ENCODE measurements at regions not wholly inside any gene's neighbourhood (a gene's known extent, or its start where the extent isn't known, plus 50 kb on each side); places are given as distances from the start of the nearest gene placed in this dataset.
"Not testable (repeated sequence)": the region's sequence is repeated elsewhere in the genome, so short reads cannot be mapped to it uniquely, and the experiment has no call there.

DNA sequence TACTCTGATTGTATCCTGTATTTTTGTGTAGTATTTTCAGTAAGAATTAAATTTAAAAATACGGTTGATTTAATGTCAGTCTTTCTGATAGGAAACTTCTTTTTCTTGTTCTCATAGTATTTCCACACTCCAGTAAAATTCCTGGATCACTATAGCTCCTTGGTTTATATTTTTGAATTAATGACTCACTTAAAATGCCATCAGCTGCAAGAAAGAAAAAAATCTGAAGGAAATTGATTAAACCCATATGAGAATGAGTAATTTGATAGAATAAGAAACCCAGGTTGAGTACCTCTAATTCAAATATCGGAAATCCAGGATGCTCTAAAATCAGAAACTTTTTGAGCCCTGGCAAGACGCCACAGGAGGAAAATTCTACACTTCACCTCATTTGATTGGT lies 186.8 kb upstream of the RND3 start:
- no peak for DNase-seq
- intact Hi-C loops (cut with DNase I), result loop anchor here in 1 of 2 donors (2.0 kb wide), 1 partner anchor 25 kb away; no protein-coding TSS in a partner anchor
- no peak for ATAC-seq

DNA sequence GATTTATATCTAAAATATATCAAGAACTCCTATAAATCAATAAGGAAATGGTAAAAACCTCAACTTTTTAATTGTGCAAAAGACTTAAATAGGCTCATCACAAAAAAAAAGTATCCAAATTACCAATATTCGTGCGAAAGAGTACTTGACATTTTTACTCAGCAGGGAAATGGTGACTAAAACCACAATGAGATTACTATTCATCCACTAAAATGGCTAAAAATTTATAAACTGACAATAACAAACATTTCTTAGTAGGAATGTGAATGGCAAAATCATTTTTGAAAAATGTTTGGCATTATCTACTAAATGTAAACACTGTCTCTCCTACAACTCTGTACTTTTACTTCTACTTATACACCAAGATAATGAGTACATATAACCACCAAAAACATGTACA lies 184.8 kb upstream of the RND3 start:
- DNase-seq (no peak), ATAC-seq (no peak)
- intact Hi-C loops (cut with DNase I), result no loop called here

DNA sequence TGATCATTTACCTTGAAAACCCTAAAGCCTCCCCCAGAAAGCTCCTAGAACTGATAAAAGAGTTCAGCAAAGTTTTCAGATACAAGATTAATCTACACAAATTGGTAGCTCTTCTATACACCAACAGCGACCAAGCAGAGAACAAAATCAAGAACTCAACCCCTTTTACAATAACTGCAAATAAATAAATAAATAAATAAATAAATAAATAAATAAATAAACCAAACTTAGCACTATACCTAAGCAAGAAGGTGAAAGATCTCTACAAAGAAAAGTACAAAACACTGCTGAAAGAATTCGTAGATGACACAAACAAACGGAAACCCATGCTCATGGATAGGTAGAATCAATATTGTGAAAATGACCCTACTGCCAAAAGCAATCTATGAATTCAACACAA lies 182.0 kb upstream of the RND3 start:
- ATAC-seq, result no peak
- intact Hi-C loops (cut with DNase I), result no loop called here

GRCh38 chr2:150667039-150667438 lies 179.6 kb upstream of the RND3 start:
- DNase-seq; intact Hi-C loops (cut with DNase I); ATAC-seq: not testable (repeated sequence)

More for the DNA sequence above, 182.0 kb upstream of the RND3 start:
- no peak for DNase-seq

GRCh38 chr2:150663143-150663542 lies 175.7 kb upstream of the RND3 start:
- DNase-seq (no peak), ATAC-seq (peak in 1 of 2 donors; percentile 35)

GRCh38 chr2:150656002-150656401 lies 168.5 kb upstream of the RND3 start:
- DNase-seq (no peak), ATAC-seq (no peak)
- intact Hi-C loops (cut with DNase I), result no loop called here

More at GRCh38 chr2:150663143-150663542, 175.7 kb upstream of the RND3 start:
- intact Hi-C loops (cut with DNase I), result no loop called here

DNA sequence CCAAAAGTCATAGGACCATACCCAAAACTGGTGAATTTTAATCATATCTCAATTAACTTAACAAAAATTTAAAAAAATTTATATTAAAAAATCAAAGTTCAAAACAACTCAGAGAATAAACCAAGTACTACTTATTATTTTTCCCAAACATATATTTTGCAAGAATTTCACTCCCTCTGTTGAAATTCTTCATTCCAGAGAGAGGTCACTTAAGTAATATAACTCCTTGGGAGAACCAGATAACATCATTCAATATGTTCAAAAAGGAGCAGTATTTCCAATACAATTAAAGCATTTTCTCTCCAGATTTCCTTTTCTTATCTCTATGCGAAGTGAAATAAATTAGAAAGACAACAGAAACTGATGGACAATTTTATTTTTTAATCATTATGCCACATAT lies 165.9 kb upstream of the RND3 start:
- DNase-seq, result no peak
- intact Hi-C loops (cut with DNase I), result no loop called here

DNA sequence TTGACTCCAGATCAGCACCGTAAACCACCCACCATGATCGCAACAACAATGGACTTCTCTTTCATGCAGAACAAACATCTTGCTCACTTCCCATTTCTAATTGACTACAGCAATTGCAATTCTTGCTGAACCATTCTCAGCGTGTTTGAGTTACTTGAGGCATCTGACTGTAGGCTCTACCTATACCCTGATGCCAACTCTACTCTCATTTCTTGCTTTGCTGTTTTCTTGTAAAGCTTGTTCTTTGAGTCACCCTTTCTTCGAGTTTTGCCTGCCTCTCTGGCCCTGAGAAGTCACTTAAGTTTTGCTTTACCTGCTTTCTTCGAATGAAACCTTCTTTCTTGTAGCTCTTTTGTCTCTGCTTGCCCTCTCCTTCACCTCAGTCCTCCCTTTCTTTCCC lies 160.5 kb upstream of the RND3 start:
- DNase-seq (no peak), ATAC-seq (no peak)
- intact Hi-C loops (cut with DNase I), result no loop called here

More for the DNA sequence above, 165.9 kb upstream of the RND3 start:
- no peak for ATAC-seq

DNA sequence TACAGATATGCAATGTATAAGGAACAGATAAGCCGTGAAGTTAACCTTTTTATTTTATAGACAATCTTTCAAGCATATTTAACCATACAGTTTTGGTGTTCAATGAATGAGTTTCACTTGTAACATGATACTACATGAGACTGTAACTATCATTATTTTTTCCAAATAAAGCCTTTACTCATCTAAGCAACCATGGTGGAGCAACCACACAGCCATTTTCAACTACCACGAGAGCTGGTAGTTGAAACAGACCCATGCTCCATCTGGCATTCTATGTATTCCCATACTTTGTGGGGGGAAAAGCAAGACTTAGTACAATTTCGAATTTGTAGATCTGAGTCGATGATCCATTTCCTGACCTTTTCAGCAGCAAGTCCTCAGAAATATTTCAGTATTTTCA lies 159.3 kb upstream of the RND3 start:
- intact Hi-C loops (cut with DNase I), result no loop called here
- DNase-seq, result no peak
- ATAC-seq, result no peak

- ATAC-seq (peak; percentile 44 to 91), DNase-seq (peak; percentile 34)
- intact Hi-C loops (cut with DNase I), result no loop called here
These were observed 157.0 kb upstream of the RND3 start for GRCh38 chr2:150644298-150645067.

DNA sequence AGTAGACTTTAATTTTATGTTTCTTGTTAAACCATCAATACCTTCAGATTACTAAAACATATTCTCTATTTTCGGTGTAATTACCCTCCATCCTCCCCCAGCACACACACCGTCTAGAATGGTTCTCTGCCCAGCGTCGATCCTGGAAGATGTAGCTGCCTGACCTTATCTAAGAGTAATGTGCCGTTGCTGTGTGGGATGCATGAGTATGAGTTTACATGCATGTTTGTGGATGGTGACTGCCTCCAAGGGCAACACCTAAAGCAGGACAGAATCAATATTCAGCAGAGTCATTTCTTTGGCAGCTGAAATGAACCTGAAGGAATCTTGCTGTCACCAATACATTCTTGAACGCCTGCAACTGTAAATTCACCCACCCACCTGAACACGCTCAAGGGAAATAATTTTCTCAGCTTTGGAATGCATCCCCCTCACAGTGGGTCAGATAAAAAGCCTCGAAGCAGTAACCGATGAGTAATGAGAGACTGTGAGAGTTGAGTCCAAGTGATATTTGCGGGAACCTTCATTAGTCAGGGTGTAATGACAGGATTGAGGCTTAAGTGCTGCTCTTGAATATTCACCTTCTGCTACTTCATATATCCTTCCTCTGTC lies 155.8 kb upstream of the RND3 start:
- ATAC-seq, result peak in 1 of 2 donors; percentile 53
- intact Hi-C loops (cut with DNase I), result no loop called here
- no peak for DNase-seq

DNA sequence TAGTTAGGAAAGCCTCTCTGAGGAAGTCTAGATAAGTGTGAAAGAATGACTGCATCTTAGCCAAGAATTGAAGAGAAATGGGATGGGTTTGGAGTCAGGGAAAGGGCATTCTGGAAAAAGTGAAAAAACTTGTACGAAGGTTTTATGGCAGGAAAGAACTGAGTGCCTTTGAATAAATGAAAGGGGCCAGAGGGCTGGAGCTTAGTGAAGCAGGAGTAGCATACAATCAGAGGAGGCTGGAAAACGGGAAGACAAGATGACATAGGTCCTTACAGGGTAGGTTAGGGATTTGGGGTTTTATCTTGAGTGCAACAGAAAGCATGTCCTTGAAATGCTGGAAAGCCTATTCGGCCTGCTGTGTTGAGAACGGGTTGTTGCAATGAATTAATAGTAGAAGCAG lies 152.6 kb upstream of the RND3 start:
- ATAC-seq (peak in 1 of 2 donors; percentile 41), DNase-seq (no peak)
- intact Hi-C loops (cut with DNase I), result no loop called here

- DNase-seq (no peak), ATAC-seq (no peak)
- intact Hi-C loops (cut with DNase I), result no loop called here
These were observed 151.9 kb upstream of the RND3 start for GRCh38 chr2:150639383-150639782.

GRCh38 chr2:150631236-150631821 lies 143.9 kb upstream of the RND3 start:
- intact Hi-C loops (cut with DNase I), result no loop called here
- no peak for DNase-seq
- ATAC-seq, result no peak

GRCh38 chr2:150630587-150631235 lies 143.2 kb upstream of the RND3 start:
- intact Hi-C loops (cut with DNase I), result no loop called here
- ATAC-seq (no peak), DNase-seq (no peak)

DNA sequence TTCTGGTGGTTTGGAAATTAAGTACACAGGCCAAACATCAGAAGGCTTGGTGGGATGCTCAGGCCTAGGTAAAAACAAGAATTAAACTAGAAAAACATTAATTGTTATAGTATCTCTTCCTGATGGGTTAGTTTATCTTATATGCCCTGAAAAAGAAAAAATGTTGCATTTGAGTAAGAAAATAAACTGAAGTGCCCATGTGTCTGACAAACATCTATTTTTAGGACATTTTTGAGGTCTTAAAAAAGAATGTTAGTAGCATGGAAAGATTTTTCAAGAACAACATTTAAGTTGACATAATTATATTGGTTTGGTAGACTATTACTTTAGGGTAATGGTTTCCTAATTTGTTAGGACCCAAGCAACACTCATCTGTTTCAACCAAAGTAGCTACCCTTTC lies 140.1 kb upstream of the RND3 start:
- intact Hi-C loops (cut with DNase I), result no loop called here
- no peak for ATAC-seq
- no peak for DNase-seq

DNA sequence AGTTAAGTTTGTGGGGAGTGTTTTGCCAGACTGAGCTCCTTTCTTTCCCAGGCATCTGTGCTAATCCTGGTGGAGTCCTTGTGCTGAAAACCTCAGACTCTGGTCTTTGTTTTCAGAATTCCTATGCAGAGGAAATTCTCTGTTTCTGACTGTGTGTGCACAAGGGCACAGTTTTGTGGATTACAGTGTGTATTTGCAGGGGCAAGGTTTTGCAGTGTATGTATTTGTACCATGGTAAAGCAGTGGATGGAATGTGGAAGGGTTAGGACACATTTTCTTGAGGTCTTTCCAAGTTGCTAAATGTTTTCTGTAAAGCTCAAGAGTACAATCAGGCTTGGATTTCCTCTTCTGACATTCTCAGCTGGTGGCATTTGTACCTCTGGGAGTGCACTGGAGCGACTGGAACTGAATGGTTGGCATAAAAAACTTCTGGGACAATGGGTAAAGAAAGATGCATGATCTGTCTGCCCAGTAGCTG lies 139.5 kb upstream of the RND3 start:
- DNase-seq, result no peak
- ATAC-seq, result no peak
- intact Hi-C loops (cut with DNase I), result no loop called here

DNA sequence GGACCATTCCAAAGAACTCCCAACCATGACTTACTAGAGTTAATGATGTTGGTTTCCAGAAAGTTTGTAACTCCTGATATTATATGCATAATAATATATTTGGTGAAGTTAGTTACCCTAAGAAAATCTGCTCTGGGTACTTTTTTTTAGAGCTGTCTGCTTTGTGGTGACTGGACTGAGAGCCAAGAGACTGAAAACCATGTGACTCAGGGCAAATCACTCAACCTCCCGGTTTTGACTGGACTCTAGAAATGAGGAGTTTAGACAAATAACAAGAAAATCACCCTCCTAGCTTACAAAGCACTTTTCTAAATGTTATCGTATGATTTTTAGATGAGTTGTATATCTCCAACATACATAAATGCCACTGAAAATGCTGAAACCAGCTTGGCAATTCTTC lies 138.3 kb upstream of the RND3 start:
- no peak for DNase-seq
- intact Hi-C loops (cut with DNase I), result no loop called here
- no peak for ATAC-seq

GRCh38 chr2:150625303-150625702 lies 137.8 kb upstream of the RND3 start:
- DNase-seq, result no peak
- intact Hi-C loops (cut with DNase I), result no loop called here

GRCh38 chr2:150624001-150624401 lies 136.5 kb upstream of the RND3 start:
- no peak for DNase-seq
- ATAC-seq, result no peak
- intact Hi-C loops (cut with DNase I), result no loop called here

More at GRCh38 chr2:150625303-150625702, 137.8 kb upstream of the RND3 start:
- peak in 1 of 2 donors; percentile 27 for ATAC-seq
